PFSK-1 (cell line): ENCODE measurements at regions not wholly inside any gene's neighbourhood (a gene's known extent, or its start where the extent isn't known, plus 50 kb on each side); places are given as distances from the start of the nearest gene placed in this dataset.

ENCODE experiments used
- POLR2AphosphoS5 ChIP-seq: IDR thresholded peaks from 2 replicates; pipeline ENCODE4 v1.6.1; 2012; ENCODE audit warnings: low read depth, mild to moderate bottlenecking, control low read depth, low read length, moderate library complexity
- REST ChIP-seq, 2 experiments: IDR thresholded peaks; 2 replicates each; pipeline versions ENCODE4 v1.6.1 to v1.8.0; 2011 to 2012; ENCODE audit warnings: low read depth in 2 of 2, low read length in 2 of 2, control low read depth in 1 of 2, inconsistent platforms in 1 of 2, mild to moderate bottlenecking in 1 of 2, moderate library complexity in 1 of 2; ENCODE audit not compliant: insufficient read depth in 1 of 2
- SIN3A ChIP-seq: IDR thresholded peaks from 2 replicates; pipeline ENCODE4 v1.6.1; 2012; ENCODE audit warnings: mild to moderate bottlenecking, low read length, moderate library complexity, borderline replicate concordance; ENCODE audit not compliant: insufficient read depth

- TF ChIP-seq POLR2AphosphoS5 (no peak), REST (IDR thresholded peaks at IDR 0.05; ENCODE audit: insufficient read depth in 1 of 2, low read depth in 2 of 2, low read length in 2 of 2) (no peak), SIN3A (no peak)
Measured at GRCh38 chr13:82664183-82664582, 1218.1 kb downstream of the SLITRK1 start.
